ENCODE measurements at regions not wholly inside any gene's neighbourhood (a gene's known extent, or its start where the extent isn't known, plus 50 kb on each side); places are given as distances from the start of the nearest gene placed in this dataset.

DNA sequence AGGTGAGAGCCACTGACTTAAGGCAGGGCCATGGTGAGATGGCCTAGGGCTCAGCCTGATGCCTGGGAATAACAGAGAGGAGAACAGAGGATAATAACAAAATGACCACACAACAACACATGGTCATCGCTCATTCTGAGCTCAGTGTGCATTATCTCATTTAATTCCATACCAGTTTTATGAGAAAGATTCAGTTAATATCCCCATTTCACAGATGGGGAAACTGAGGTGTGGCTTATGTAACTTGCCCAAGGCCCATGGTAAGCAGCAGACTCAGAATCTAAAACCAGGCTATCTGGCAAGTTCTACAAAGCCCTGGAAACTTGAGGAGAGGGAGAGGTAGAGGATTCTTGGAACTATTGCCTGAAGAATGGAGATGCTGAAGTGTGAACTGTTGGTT, 200.9 kb upstream of the PMEPA1 start:
- TF ChIP-seq POLR2A (IDR thresholded peaks at IDR 0.05) = no peak
- TF ChIP-seq, protein P1, sequence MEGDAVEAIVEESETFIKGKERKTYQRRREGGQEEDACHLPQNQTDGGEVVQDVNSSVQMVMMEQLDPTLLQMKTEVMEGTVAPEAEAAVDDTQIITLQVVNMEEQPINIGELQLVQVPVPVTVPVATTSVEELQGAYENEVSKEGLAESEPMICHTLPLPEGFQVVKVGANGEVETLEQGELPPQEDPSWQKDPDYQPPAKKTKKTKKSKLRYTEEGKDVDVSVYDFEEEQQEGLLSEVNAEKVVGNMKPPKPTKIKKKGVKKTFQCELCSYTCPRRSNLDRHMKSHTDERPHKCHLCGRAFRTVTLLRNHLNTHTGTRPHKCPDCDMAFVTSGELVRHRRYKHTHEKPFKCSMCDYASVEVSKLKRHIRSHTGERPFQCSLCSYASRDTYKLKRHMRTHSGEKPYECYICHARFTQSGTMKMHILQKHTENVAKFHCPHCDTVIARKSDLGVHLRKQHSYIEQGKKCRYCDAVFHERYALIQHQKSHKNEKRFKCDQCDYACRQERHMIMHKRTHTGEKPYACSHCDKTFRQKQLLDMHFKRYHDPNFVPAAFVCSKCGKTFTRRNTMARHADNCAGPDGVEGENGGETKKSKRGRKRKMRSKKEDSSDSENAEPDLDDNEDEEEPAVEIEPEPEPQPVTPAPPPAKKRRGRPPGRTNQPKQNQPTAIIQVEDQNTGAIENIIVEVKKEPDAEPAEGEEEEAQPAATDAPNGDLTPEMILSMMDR (IDR thresholded peaks at IDR 0.05) = no peak
- DNase-seq = no peak
- Histone ChIP-seq H3K27me3 (no peaks in the 10 kb centered on the region), H3K36me3 (no peaks in the 10 kb centered on the region), H3K4me3 (no peak overlapping the region), H3K27ac (no peak overlapping the region), H3K4me1 (no peaks in the 10 kb centered on the region), H3K9me3 (no peaks in the 10 kb centered on the region)
- intact Hi-C loops (cut with DNase I; ENCODE audit: low total_unique reads) = no loop called here

DNA sequence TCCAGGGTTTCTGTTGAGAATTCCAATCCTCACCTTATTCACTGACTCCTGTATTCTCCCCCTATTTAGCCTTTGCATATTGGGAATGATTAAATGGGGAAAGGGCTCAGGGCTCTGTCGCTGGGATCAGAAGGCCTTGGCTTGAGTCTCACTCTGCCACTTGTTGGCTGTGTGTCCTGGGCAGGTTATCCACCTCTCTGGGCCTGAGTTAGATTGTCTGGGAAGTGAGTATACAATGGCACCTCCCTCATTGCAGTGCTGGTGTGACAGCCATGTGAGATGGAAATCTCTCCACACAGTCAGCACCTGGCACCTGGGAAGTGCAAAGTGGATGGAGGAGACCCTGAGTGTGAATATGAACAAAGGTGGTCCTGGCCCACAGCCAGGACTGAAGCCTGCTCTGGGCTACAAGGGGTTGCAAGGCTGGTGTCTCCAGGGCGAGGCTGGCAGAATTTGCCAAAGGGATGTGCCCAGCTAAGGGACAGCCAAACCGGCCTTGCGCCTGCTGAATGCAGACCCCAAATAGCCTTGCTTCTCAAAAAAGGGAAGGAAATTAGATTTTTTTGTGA, 200.0 kb upstream of the PMEPA1 start:
- Histone ChIP-seq H3K27me3 (no peaks in the 10 kb centered on the region), H3K9me3 (no peaks in the 10 kb centered on the region), H3K27ac (no peak overlapping the region), H3K4me3 (no peak overlapping the region), H3K4me1 (no peaks in the 10 kb centered on the region), H3K36me3 (no peaks in the 10 kb centered on the region)
- no peak for TF ChIP-seq POLR2A (IDR thresholded peaks at IDR 0.05)
- TF ChIP-seq, protein P1 (IDR thresholded peaks at IDR 0.05) = no peak
- no peak for DNase-seq
- intact Hi-C loops (cut with DNase I; ENCODE audit: low total_unique reads) = no loop called here

DNA sequence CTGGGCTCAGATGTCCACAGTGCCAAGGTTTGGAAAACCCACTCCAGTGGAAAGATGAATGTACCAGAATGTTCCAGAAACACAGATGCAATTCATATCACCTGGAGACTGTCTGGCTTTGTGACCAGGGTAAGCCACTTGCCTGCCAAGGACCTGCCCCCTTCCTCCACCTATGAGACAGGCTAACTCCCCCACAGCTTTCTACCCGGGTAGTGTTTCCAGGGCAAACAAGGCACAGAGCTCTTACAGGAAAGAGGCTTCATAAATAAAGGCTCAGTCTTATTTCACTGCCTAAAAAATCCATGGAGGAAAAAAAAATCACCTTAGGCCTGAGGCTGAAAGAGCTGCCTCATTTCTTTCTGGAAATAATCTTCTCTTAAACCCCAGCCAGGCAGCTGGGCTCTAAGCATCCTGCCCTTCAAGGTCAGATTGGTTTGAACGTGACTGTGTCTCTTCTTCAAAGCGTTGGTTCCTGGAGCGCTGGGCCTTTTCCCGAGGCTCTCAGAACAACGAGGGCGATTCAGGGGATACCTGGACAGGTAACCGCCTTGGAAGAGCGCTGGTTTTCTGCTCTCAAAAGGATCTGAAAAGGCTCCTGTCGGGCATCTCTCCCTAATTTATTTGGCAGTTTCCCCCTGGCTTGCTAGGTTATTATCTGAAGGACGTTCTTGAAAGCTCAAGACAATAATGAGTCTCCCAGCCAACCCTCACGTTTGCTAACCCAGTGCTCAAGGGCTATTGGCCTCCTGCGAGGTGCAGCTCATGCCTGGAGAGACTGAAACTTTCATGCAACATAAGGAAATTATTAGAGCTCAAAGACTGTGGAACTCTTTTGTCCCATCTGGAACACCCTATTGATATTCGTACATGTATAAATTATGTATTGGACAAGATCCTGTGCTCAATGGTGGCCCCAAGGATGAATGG, 199.2 kb upstream of the PMEPA1 start:
- no peak overlapping the region for H3K4me3 ChIP-seq
- DNase-seq = no peak
- TF ChIP-seq, protein P1 (IDR thresholded peaks at IDR 0.05) = no peak
- TF ChIP-seq POLR2A (IDR thresholded peaks at IDR 0.05) = no peak
- H3K27me3 ChIP-seq = no peaks in the 10 kb centered on the region
- intact Hi-C loops (cut with DNase I; ENCODE audit: low total_unique reads) = no loop called here
- no peaks in the 10 kb centered on the region for H3K36me3 ChIP-seq
- peak overlapping the region; percentile 39 to 50 for H3K27ac ChIP-seq
- no peaks in the 10 kb centered on the region for H3K9me3 ChIP-seq
- H3K4me1 ChIP-seq = no peaks in the 10 kb centered on the region

DNA sequence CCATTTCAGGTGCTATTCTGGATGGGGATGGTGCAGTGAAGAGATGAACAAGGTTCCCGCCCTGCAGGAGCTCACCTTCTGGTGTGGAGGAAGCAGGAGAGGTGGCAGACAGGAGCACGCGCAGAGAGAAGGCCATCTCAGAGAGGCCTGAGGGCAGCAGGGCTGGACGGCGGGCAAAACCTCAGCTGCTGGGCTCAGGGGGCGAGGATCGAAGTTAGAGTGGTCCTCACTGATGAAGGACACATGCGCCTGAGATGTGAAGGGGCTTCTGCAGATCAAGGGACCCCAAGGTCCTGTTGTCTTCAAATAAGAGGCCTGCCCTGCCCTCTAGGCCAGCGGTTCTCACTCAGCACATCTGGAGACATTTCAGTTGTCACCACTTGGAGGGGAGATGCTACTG, 198.4 kb upstream of the PMEPA1 start:
- Histone ChIP-seq H3K4me1 (no peaks in the 10 kb centered on the region), H3K4me3 (no peak overlapping the region), H3K36me3 (no peaks in the 10 kb centered on the region), H3K9me3 (no peaks in the 10 kb centered on the region), H3K27me3 (no peaks in the 10 kb centered on the region), H3K27ac (peak overlapping the region; percentile 39 to 50)
- intact Hi-C loops (cut with DNase I; ENCODE audit: low total_unique reads) = no loop called here
- DNase-seq = no peak
- TF ChIP-seq, protein P1 (IDR thresholded peaks at IDR 0.05) = no peak
- no peak for TF ChIP-seq POLR2A (IDR thresholded peaks at IDR 0.05)

Measured in uterus (tissue), 3 donors.